ENCODE measurements at regions not wholly inside any gene's neighbourhood (a gene's known extent, or its start where the extent isn't known, plus 50 kb on each side); places are given as distances from the start of the nearest gene placed in this dataset.

DNA sequence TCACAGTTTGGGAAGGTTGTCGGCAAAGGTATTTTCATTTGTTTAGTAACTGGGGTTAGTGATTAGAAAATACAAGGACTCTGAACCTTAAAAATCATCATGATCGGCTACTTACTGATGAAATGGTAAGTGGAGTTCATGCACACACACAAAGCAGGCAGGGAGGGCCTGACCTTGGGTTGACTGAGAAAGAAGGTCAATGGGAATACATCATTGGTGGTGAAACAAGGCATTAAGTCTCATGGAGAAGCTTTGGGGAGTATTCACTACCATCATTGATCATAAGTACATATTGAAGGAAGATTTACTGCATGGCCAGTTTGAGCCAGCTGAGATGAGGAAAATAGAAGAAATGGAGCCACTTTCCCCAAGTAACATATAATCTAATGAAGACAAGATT lies 74.4 kb downstream of the LUZP4 start:
- DNase-seq, result no peak
- no peaks in the 10 kb centered on the region for H3K27me3 ChIP-seq
- H3K4me1 ChIP-seq, result no peaks in the 10 kb centered on the region
- no peak overlapping the region for H3K9ac ChIP-seq (ENCODE audit: low read depth in 2 of 2, low read length in 2 of 2)
- H3K27ac ChIP-seq, result no peak overlapping the region
- intact Hi-C loops (cut with DNase I), result no loop called here
- H3K36me3 ChIP-seq, result no peaks in the 10 kb centered on the region
- TF ChIP-seq, protein P1, sequence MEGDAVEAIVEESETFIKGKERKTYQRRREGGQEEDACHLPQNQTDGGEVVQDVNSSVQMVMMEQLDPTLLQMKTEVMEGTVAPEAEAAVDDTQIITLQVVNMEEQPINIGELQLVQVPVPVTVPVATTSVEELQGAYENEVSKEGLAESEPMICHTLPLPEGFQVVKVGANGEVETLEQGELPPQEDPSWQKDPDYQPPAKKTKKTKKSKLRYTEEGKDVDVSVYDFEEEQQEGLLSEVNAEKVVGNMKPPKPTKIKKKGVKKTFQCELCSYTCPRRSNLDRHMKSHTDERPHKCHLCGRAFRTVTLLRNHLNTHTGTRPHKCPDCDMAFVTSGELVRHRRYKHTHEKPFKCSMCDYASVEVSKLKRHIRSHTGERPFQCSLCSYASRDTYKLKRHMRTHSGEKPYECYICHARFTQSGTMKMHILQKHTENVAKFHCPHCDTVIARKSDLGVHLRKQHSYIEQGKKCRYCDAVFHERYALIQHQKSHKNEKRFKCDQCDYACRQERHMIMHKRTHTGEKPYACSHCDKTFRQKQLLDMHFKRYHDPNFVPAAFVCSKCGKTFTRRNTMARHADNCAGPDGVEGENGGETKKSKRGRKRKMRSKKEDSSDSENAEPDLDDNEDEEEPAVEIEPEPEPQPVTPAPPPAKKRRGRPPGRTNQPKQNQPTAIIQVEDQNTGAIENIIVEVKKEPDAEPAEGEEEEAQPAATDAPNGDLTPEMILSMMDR (IDR thresholded peaks at IDR 0.05), result no peak
- H3K4me3 ChIP-seq, result no peak overlapping the region
- H3K9me3 ChIP-seq, result no peaks in the 10 kb centered on the region

DNA sequence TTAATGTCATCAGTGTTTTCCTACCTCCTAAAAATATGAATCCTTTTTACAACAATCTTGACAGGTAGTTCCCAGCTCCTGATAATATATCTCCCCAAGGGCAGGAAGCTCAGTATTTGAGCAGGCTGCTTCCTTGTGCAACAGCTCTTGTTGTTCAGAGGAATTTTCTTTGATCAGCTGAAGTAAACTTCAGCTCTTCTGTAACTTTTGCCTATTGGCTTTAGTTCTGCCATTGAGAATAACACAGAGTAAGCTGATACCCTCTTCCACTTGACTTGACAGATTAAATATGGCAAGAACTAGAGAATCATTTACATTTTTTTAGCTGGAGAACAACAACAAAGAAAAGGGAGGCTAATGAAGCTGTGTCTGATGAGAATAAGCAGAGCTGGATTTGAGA lies 75.2 kb downstream of the LUZP4 start:
- DNase-seq, result no peak
- intact Hi-C loops (cut with DNase I), result no loop called here
- Histone ChIP-seq H3K4me3 (no peak overlapping the region), H3K27me3 (no peaks in the 10 kb centered on the region), H3K36me3 (no peaks in the 10 kb centered on the region), H3K9me3 (no peaks in the 10 kb centered on the region), H3K9ac (ENCODE audit: low read depth in 2 of 2, low read length in 2 of 2) (no peak overlapping the region), H3K4me1 (no peaks in the 10 kb centered on the region), H3K27ac (no peak overlapping the region)
- TF ChIP-seq, protein P1 (IDR thresholded peaks at IDR 0.05), result no peak

DNA sequence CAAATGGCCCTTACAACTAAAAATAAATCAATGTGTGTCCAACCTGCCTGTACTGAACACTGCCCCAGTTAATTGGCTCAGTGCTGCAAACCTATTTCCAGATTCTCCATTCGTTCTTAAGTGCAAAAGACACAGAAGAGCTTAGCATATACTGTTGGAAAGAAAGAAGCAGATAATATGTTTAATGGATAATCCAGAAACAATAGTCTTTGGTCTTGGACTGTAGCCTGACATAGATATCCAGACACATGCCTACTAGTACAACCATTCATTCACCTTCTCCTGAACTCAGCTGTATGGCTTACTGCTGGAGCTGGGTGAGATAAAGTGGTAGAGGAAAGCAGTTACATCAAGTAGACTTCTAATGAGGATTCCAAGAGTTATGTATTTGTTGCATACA lies 77.0 kb downstream of the LUZP4 start:
- H3K9me3 ChIP-seq, result no peaks in the 10 kb centered on the region
- no peaks in the 10 kb centered on the region for H3K4me1 ChIP-seq
- H3K4me3 ChIP-seq, result no peak overlapping the region
- intact Hi-C loops (cut with DNase I), result no loop called here
- H3K27ac ChIP-seq, result no peak overlapping the region
- DNase-seq, result no peak
- TF ChIP-seq, protein P1 (IDR thresholded peaks at IDR 0.05), result no peak
- no peak overlapping the region for H3K9ac ChIP-seq (ENCODE audit: low read depth in 2 of 2, low read length in 2 of 2)
- H3K36me3 ChIP-seq, result no peaks in the 10 kb centered on the region
- no peaks in the 10 kb centered on the region for H3K27me3 ChIP-seq

DNA sequence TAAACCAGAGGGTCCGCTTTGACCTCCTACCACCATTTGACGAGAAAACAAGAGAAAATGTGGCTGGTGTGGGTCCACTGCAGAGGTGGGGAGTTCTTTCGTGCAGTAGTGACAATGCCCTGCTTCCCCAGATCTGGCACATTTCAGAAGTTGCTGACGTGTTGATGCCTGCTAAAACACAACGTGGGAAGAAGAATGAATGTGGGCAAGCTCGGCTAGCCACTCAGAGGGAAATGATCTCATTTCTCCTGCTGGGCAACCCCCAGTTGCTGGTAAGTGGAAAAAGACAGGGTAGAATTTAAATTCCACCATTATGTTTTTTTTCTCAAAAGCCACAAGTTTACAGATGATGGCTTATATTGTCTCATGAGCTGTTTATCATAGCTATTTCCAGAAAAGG lies 77.9 kb downstream of the LUZP4 start:
- Histone ChIP-seq H3K36me3 (no peaks in the 10 kb centered on the region), H3K4me1 (no peaks in the 10 kb centered on the region), H3K9ac (ENCODE audit: low read depth in 2 of 2, low read length in 2 of 2) (no peak overlapping the region), H3K27ac (no peak overlapping the region), H3K27me3 (no peaks in the 10 kb centered on the region), H3K9me3 (no peaks in the 10 kb centered on the region), H3K4me3 (no peak overlapping the region)
- DNase-seq, result no peak
- intact Hi-C loops (cut with DNase I), result no loop called here
- TF ChIP-seq, protein P1 (IDR thresholded peaks at IDR 0.05), result no peak

DNA sequence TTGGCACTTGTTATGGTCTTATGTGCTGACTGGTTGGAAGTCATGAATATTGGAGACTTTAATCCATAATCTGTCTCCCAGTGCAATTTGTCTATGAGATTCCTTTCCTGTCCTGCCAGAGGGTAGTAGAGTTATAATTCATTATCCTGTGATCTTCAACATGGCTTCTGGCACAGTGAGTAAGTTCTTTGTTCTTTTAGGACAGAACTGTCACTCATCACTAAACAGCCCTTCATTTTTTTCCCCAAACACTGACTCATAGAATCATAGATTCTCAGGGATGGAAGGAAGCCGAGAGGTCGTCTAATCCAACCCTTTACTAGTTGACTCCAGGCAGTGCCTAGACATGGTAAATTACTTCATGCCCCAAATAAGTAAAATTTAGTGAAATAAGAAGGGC lies 78.4 kb downstream of the LUZP4 start:
- TF ChIP-seq, protein P1 (IDR thresholded peaks at IDR 0.05), result no peak
- Histone ChIP-seq H3K4me1 (no peaks in the 10 kb centered on the region), H3K9me3 (no peaks in the 10 kb centered on the region), H3K9ac (ENCODE audit: low read depth in 2 of 2, low read length in 2 of 2) (no peak overlapping the region), H3K27ac (no peak overlapping the region), H3K4me3 (no peak overlapping the region), H3K27me3 (no peaks in the 10 kb centered on the region), H3K36me3 (no peaks in the 10 kb centered on the region)
- DNase-seq, result no peak
- intact Hi-C loops (cut with DNase I), result no loop called here

DNA sequence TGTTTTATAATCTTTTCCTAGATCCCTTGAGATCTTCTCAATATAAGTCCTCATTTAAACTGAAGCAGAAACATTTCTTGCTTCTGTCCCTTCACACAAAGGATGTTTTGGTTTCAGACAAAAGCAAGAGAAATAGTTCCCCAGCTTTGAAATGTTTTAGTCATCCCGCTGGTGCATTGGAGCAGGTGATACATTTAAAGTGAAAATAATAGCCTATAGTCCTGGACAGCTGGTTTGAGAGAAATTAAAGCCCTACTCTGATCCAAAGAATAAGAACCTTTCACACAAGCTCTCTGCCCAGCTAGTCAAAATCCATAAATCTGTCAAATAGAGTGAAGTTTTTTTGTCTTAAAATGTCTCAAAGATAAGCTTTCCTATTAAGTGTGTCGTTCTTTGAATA lies 79.4 kb downstream of the LUZP4 start:
- no peak for DNase-seq
- Histone ChIP-seq H3K9me3 (no peaks in the 10 kb centered on the region), H3K9ac (ENCODE audit: low read depth in 2 of 2, low read length in 2 of 2) (no peak overlapping the region), H3K4me1 (no peaks in the 10 kb centered on the region), H3K27me3 (no peaks in the 10 kb centered on the region), H3K36me3 (no peaks in the 10 kb centered on the region), H3K4me3 (no peak overlapping the region), H3K27ac (no peak overlapping the region)
- intact Hi-C loops (cut with DNase I), result no loop called here
- TF ChIP-seq, protein P1 (IDR thresholded peaks at IDR 0.05), result no peak
